NCI-H128 (cell line): ENCODE measurements at regions not wholly inside any gene's neighbourhood (a gene's known extent, or its start where the extent isn't known, plus 50 kb on each side); places are given as distances from the start of the nearest gene placed in this dataset.

Experiments
- DNase-seq: peaks from one replicate; lab custom pipeline; 2025; ENCODE audit not compliant: unreplicated experiment; lab: John Stamatoyannopoulos, UW

DNA sequence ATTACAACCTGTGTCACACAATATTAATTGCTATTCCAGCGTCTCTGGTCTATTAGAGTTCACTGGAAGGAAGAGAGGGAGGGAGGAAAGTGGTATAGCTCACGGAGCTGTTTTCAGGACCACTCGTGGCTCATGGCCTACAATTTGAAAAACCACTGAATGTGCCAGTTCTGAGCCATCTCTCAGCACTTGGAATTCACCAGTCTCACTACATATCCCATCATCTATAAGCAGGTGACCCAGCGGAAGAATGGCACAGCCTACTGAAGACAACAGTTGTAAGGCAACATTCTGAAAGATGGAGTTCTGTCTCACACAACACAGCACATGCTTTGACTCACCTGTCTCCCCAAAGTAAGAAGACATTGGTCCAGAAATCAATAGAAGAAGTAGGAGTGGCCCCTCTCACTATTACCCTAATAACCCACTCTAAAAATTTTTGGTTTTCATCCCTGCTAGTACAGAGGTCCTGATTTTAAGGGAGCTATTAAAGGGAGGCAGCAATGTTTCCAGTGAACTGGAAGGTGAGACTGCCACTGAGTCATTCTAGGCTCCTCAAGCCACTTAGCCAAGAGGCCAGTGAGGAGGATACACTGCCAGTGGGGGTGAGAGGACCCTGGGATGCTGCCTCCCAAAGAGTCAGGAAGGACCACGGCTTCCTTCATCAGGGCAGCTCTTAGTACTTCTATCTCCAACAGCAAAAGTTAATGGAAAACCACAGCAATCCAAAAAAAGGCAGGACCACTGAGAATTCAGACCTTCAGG, 50.0 kb upstream of the DOCK9 start:
- DNase-seq = no peak

- no peak for DNase-seq
Measured at GRCh38 chr13:99028890-99029289, 51.0 kb upstream of the DOCK9 start.

DNA sequence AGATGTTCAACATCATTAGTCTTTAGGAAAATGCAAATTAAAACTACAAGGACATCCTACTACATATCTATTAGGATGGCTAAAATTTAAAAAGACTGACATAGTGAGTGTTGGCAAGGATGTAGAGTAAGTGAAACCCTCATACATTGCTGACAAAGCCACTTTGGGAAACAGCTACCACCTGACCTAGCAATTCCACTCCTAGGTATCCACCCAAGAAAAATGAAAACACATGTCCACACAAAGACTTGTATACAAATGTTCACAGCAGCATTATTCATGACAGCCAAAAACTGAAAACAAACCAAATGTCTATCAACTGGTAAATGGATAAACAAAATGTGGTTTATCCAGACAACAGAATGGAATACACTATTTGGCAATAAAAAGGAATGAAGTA, 51.7 kb upstream of the DOCK9 start:
- no peak for DNase-seq

DNA sequence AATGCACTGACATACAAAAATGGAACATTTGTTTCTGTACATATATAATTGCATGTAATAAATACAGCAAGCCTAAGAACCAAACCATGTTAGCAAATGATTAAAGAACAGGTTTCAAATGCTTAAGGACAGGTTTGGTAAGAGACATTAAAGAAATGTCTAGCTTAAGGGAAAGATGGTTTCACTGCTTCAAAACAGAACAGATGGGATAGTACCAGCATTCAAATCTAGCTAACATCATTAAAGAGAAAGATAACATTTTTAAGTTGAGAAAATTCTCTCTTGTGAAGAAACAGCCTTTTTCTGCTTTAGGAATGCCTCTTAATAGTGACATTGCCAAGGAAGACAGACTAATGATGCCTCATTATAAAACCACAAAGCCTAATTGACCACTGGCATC, 52.5 kb upstream of the DOCK9 start:
- no peak for DNase-seq

- no peak for DNase-seq
Measured at GRCh38 chr13:99031832-99032231, 54.0 kb upstream of the DOCK9 start.

DNA sequence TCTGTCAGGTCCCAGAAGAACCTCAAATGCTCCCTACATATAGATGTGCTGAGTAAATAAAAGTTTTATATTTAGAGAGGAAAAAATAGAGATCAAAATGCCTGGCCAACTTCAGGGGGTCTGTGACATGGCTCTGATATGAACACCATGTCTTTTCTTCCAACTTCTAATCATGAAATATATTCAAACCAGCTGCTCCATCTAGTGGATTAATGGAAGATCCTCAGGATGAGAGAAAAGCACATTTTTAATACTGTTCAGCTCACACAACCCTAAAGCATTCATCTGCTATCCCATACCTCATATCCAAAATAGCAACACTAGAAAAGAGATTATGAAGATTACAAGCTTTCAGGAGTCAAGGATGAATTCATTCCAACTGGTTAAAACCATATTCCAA, 56.0 kb upstream of the DOCK9 start:
- DNase-seq = no peak

GRCh38 chr13:99034333-99035085, 56.6 kb upstream of the DOCK9 start:
- DNase-seq = no peak

GRCh38 chr13:99035715-99036114, 57.9 kb upstream of the DOCK9 start:
- no peak for DNase-seq

DNA sequence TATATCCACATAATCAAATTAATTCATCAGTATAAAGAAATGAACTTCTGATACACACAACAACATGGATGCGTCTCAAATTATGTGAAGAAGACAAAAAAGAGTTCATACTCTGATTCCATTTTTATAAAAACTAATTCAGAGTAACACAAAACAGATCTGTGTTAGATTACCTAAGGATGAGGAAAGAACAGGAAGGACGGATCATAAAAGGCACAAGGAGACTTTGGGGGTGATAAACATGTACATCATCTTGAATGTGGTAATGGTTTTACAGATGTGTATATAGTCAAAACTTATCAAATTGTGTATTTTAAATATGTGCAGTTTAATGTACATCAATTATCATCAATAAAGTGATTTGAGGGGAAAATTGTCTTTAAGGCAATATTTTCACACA, 59.9 kb upstream of the DOCK9 start:
- DNase-seq = no peak

GRCh38 chr13:99039718-99040280, 61.9 kb upstream of the DOCK9 start:
- DNase-seq = no peak

GRCh38 chr13:99040536-99041131, 62.8 kb upstream of the DOCK9 start:
- DNase-seq = no peak

DNA sequence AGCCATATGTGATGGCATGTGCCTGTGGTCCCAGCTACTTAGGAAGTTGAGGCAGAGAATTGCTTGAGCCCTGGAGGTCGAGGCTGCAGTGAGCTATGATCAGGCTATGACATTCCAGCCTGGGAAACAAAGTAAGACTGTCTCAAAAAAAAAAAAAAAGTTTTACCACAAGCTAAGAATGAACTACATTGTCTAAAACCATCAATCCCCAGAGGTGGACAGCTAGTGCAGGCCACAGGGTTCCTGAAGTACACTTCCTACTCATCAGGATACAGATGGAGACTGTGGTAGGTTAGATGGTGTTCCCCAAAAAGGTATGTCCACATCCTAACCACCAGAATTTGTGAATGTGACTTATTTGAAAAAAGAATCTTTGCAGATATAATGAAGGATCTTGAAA, 63.5 kb upstream of the DOCK9 start:
- no peak for DNase-seq

- DNase-seq = no peak
Measured at GRCh38 chr13:99041788-99042187, 63.9 kb upstream of the DOCK9 start.

DNA sequence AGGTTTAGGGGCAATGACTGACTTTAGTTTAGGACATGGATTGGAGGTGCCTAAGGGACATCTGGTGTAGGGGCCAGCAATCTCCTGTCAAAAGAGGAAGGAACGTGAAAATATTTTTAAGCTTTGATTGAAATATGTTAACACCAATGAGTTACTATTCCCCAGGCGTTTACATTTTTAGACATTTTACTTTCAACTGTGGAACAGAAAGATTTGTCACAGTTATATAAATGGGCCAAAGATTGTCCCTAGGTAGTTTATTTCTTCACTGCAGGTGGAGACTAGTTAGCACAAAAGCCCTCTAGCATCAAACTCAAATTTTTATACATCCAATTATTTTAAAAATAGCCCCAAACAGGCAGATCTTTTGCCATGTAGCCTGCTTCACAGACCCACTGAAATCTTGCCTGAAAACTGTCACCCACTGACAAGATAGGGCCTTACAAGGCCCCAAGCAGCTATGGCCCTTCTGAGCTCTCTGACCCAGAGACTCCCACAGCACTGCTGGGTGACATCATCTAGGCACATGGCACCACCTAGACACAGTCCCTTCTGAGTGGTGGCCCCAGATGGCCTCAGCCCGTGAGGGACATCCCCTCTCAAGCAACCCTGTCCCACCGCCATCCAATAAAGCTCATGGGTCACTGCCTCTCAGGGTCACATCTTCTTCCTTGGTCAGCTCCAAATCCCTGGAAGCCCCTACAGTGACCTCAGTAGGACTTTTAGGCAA, 64.8 kb upstream of the DOCK9 start:
- no peak for DNase-seq

DNA sequence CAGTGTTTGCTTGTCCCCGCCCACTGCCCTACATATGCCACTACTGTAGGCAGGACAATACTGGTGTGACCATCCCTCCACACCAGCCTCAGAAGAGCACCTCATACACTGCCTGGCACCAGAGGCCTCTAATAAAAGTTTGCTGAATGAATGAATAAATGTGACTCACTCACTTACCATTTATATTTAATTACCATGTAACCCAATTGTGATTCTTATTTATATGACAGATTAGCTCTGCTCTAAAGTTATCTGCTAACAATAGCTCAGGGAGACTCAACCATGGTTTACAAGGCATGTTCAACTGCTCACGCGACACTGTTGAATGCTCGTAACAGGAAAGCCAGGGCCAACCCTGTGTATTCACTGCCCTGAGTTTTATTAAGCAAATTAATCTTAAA, 66.0 kb upstream of the DOCK9 start:
- DNase-seq = no peak

GRCh38 chr13:99044764-99045163, 66.9 kb upstream of the DOCK9 start:
- DNase-seq = no peak

GRCh38 chr13:99045396-99045795, 67.5 kb upstream of the DOCK9 start:
- no peak for DNase-seq

GRCh38 chr13:99046851-99047250, 69.0 kb upstream of the DOCK9 start:
- DNase-seq = no peak

- no peak for DNase-seq
Measured at GRCh38 chr13:99050983-99051488, 73.2 kb upstream of the DOCK9 start.

DNA sequence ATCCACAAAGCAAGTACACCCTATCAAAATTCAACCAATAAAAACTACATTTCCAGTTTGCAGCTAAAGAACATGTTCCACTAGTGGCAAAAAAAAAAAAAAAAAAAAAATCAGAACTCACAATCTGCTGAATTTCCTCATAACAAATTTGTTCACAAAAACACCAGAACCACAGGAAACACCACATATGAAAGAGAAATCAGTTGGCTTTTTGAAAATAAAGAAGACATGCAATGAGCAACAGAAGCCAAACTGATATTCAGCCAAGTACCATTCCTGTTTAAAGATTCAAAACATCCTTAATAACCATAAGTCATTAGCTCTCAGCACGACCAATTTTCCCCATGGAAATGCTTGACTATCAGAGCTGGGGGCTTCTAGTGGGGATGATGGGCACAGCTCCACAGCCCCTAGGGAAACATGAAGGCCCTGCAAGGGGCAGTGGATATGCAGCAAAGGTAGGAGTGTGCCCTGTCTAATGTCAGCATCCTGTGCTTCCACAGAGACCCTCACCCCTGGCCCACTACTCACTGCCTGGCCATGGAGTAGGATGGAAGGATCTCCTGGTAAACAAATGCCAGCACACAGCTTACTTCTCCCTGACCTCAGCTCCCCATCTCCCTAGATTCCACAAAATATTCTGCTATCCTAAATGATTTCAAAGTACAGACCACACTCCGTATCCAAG, 74.0 kb upstream of the DOCK9 start:
- DNase-seq = no peak
